Chondrocyte (in vitro differentiated cells): ENCODE measurements at regions not wholly inside any gene's neighbourhood (a gene's known extent, or its start where the extent isn't known, plus 50 kb on each side); places are given as distances from the start of the nearest gene placed in this dataset.
A peak's percentile ranks its signal among the peaks of the same experiment; 100 is the strongest.

Experiments used
- DNase-seq: peaks from one replicate; pipeline ENCODE4 v3.0.0; 2021; ENCODE audit warnings: mixed read lengths, low spot score
- H3K27ac Mint-ChIP-seq: one replicate; pipeline ENCODE4 v1.8.0; 2021; ENCODE audit warnings: mild to moderate bottlenecking, moderate library complexity, mixed read lengths; ENCODE audit not compliant: unreplicated experiment
- H3K27me3 Mint-ChIP-seq: 2 replicates; pipeline ENCODE4 v1.8.0; 2021; ENCODE audit warnings: low read depth, mixed read lengths
- H3K36me3 Mint-ChIP-seq: 2 replicates; pipeline ENCODE4 v1.8.0; 2021; ENCODE audit warnings: low read depth, mixed read lengths
- H3K4me1 Mint-ChIP-seq: 2 replicates; pipeline ENCODE4 v1.8.0; 2021; ENCODE audit warnings: low read depth, mild to moderate bottlenecking, mixed read lengths
- H3K4me3 Mint-ChIP-seq: one replicate; pipeline ENCODE4 v1.8.0; 2021; ENCODE audit warnings: mild to moderate bottlenecking, moderate library complexity, mixed read lengths; ENCODE audit not compliant: unreplicated experiment
- H3K9me3 Mint-ChIP-seq: 2 replicates; pipeline ENCODE4 v1.8.0; 2021; ENCODE audit warnings: low read depth, mixed read lengths
- TF ChIP-seq, protein P1 (sequence below): fragments of 200-600 bp; sonication (generic); IDR thresholded peaks from 2 replicates; pipeline ENCODE4 v1.5.0; 2021; ENCODE audit warnings: antibody characterized with exemption, mild to moderate bottlenecking, moderate library complexity

DNA sequence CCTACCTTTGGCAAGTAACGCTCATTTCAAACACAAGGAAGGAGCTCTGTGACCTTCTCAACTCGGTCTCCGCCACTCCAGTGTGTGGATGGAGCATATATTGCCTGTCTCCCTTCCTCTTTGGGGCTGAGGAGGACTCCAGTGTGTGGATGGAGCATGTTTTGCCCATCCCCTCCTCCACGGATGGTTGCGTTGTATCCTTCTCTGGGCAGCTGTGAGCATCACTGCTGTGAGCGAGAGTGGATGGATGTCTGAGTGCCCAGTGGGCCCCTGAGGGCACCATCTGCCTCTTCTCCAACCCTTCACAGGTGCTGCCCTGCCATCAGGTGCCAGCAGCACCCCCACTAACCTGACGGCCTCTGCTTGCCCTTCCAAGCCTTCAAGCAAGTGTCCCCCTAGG, 186.2 kb downstream of the TEX29 start:
- Mint-ChIP-seq H3K9me3 (peaks cover 5% of the 10 kb centered on the region), H3K27ac (no peak overlapping the region), H3K36me3 (peaks cover 2% of the 10 kb centered on the region), H3K4me3 (no peak overlapping the region), H3K4me1 (no peaks in the 10 kb centered on the region), H3K27me3 (peaks cover 23% of the 10 kb centered on the region)
- peak; percentile 42 for DNase-seq
- TF ChIP-seq, protein P1, sequence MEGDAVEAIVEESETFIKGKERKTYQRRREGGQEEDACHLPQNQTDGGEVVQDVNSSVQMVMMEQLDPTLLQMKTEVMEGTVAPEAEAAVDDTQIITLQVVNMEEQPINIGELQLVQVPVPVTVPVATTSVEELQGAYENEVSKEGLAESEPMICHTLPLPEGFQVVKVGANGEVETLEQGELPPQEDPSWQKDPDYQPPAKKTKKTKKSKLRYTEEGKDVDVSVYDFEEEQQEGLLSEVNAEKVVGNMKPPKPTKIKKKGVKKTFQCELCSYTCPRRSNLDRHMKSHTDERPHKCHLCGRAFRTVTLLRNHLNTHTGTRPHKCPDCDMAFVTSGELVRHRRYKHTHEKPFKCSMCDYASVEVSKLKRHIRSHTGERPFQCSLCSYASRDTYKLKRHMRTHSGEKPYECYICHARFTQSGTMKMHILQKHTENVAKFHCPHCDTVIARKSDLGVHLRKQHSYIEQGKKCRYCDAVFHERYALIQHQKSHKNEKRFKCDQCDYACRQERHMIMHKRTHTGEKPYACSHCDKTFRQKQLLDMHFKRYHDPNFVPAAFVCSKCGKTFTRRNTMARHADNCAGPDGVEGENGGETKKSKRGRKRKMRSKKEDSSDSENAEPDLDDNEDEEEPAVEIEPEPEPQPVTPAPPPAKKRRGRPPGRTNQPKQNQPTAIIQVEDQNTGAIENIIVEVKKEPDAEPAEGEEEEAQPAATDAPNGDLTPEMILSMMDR, result no peak

DNA sequence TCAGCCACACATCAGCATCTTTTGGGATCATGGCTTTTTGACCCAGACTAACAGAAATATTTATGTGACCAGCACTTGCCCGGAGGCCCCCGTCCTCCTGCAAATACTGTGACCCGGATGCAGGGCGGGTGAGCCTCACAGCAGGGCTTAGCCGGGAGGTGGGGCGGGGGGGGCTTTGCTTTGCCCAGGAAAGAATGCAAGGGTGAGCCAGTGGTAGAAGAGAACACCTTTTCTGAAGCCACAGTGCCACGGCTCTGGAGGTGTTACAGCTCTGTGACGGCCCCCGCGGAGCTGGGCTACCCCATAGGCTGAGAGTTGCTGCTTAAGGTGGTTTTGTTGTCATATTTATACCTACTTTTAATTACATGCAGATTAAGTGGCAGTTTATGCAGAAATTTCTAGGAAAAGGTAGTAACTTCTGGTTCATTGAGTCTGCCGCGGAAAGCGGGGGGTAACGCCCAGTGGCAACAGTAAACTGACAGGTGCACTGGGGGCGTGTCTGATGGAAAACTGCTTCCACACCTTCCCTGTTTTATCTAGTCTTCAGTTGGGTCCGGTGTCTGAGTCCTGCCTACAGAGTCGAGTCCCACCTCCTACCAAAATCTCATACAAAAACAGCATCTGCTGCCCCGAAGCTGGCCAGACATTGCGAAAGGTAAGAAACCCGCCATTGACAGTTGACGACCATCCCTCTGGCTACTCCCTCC, 187.9 kb downstream of the TEX29 start:
- Mint-ChIP-seq H3K27me3 (peaks cover 33% of the 10 kb centered on the region), H3K9me3 (no peaks in the 10 kb centered on the region)

DNA sequence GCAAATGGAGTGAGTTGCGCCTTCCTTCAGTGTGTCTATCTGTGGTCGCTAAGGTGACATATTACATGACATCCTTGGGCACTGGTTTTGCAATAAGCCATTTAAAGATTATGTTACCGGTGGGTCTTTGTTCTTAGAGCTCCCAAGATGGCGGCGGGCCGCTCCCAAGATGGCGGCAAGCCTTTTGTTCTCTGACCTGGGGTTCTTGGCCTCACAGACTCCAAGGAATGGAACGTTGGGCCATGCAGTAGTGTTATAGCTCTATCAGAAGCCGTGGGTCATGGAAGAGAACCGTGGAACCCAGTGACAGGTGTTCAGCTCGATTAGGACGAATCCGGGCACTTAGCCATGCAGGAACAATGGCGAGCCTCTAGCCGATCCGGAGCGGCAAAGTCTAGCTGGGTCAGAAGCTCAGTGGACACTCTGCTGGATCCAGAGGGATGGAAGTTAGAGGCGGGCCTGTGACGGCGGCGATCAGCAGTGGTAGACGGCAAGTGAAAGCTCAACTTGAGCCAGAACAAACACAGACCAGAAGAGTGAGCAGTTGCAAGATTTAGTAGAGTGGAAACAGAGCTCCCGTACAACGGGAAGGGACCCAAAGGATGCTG, 188.6 kb downstream of the TEX29 start:
- no peak for DNase-seq
- no peaks in the 10 kb centered on the region for H3K9me3 Mint-ChIP-seq
- H3K27me3 Mint-ChIP-seq, result peaks cover 31% of the 10 kb centered on the region
- H3K4me1 Mint-ChIP-seq, result peaks cover 5% of the 10 kb centered on the region
- TF ChIP-seq, protein P1, result no peak
- no peak overlapping the region for H3K27ac Mint-ChIP-seq
- H3K36me3 Mint-ChIP-seq, result no peaks in the 10 kb centered on the region
- no peak overlapping the region for H3K4me3 Mint-ChIP-seq

More for the DNA sequence above, 187.9 kb downstream of the TEX29 start:
- DNase-seq, result no peak
- H3K36me3 Mint-ChIP-seq, result no peaks in the 10 kb centered on the region
- no peak overlapping the region for H3K27ac Mint-ChIP-seq
- peaks cover 5% of the 10 kb centered on the region for H3K4me1 Mint-ChIP-seq
- TF ChIP-seq, protein P1, result no peak
- no peak overlapping the region for H3K4me3 Mint-ChIP-seq

DNA sequence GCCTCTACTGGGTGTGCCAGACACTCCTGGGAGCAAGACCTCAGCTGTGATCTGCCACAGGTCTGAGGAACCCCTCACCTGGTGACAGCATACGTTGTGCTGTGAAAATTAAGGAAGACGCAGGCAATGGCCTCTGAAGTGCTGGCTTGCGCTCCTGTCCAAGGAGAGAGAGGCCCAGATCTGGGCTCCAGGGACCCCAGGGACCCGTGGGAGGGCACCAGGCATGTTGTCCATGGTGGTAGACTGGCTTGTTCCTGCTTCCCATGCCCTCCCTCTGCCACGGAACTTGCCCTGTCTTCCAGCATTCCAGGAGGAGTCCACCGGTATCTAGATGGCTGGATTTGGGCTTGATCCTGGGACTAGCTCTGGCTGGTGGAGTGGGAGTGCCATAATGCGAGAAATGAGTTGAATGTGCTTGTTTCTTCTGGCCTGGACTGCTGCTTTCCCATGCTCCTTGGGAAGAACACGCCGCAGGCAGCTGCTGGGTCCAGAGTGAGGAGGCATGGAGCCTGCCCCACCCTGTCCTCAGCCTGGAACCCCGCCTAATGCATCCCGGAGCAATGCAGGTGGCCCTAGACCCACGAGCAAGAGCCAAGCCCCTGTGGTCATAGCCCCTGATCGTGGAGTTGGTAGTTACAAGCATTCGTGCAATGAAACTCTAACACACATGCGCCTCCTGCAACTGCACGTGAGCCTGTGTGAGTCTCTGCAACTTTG, 190.2 kb downstream of the TEX29 start:
- H3K4me3 Mint-ChIP-seq, result no peak overlapping the region
- no peaks in the 10 kb centered on the region for H3K9me3 Mint-ChIP-seq
- peaks cover 5% of the 10 kb centered on the region for H3K4me1 Mint-ChIP-seq
- H3K36me3 Mint-ChIP-seq, result no peaks in the 10 kb centered on the region
- no peak overlapping the region for H3K27ac Mint-ChIP-seq
- TF ChIP-seq, protein P1, result no peak
- H3K27me3 Mint-ChIP-seq, result peaks cover 30% of the 10 kb centered on the region
- DNase-seq, result no peak

DNA sequence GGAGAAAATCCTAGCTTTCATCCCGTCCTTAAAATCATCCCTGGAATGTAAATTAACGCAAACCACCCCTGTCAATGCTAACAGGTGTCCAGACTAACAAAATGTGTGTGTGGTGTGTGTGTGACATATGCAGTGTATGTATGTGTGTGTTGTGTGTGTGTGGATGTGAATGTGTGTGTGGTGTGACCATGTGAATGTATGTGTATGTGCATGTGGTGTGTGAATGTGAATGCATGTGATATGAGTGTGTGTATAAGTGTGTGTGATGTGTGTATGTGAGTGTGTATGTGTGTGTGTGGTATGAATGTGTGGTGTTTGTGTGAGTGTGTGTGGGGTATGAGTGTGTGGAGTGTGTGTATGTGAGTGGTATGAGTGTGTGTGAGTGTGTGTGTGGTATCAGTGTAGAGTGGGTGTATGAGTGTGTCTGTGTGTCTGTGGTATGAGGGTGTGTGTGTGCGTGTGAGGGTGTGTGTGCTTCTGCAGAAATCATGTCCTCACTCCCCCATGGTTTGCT, 190.8 kb downstream of the TEX29 start:
- no peaks in the 10 kb centered on the region for H3K9me3 Mint-ChIP-seq
- TF ChIP-seq, protein P1, result no peak

More for the DNA sequence above, 190.8 kb downstream of the TEX29 start:
- Mint-ChIP-seq H3K27ac (no peak overlapping the region), H3K36me3 (no peaks in the 10 kb centered on the region), H3K27me3 (peaks cover 30% of the 10 kb centered on the region), H3K4me3 (no peak overlapping the region), H3K4me1 (peaks cover 5% of the 10 kb centered on the region)
- no peak for DNase-seq
